IMR-90 (cell line): ENCODE measurements at regions not wholly inside any gene's neighbourhood (a gene's known extent, or its start where the extent isn't known, plus 50 kb on each side); places are given as distances from the start of the nearest gene placed in this dataset.

ENCODE experiments used
- ATAC-seq: fragments of 200-7000 bp; cut with Tn5 transposase; 2 replicates; pipeline ENCODE4 v1.9.1; 2020; ENCODE audit warnings: low read depth, mild to moderate bottlenecking, moderate library complexity
- BruUV-seq: library from RNA; stranded (reverse); fragments of 400-500 nt; replicated peaks from 2 replicates; lab custom pipeline; 2021; lab: Mats Ljungman, UMichigan
- CTCF ChIA-PET: fragments of 300-600 bp; formaldehyde crosslinking; extraction: SDS; loops from one replicate; lab custom pipeline; 2021; ENCODE audit warnings: antibody characterized with exemption; lab: Yijun Ruan, JAX
- POLR2A ChIA-PET: fragments of 300-600 bp; sonication (Branson Sonifier 250); formaldehyde crosslinking; loops from one replicate; lab custom pipeline; 2022; ENCODE audit warnings: antibody characterized with exemption; ENCODE audit not compliant: unreplicated experiment; lab: Charles Lee
- DNase-seq: peaks from one replicate; pipeline ENCODE4 v3.0.0; 2013
- H2AFZ ChIP-seq: replicated peaks from 2 replicates; pipeline ENCODE3; 2013; ENCODE audit warnings: low read length, mild to moderate bottlenecking; ENCODE audit not compliant: poor library complexity
- H2AK5ac ChIP-seq: 2 replicates; pipeline ENCODE4 v1.6.1; 2013; ENCODE audit warnings: low read depth, low read length, inconsistent platforms
- H2AK9ac ChIP-seq: replicated peaks from 2 replicates; pipeline ENCODE3; 2013; ENCODE audit warnings: mild to moderate bottlenecking, low read depth, low read length, moderate library complexity; ENCODE audit not compliant: poor library complexity
- H2BK120ac ChIP-seq: 2 replicates; pipeline ENCODE4 v1.6.1; 2013; ENCODE audit warnings: low read depth, low read length, inconsistent platforms
- H2BK15ac ChIP-seq: 3 replicates; pipeline ENCODE4 v1.6.1; 2013; ENCODE audit warnings: low read depth, low read length, inconsistent platforms
- H2BK20ac ChIP-seq: 2 replicates; pipeline ENCODE4 v1.6.1; 2013; ENCODE audit warnings: low read depth, mild to moderate bottlenecking, inconsistent platforms, low read length, moderate library complexity
- H2BK5ac ChIP-seq: 2 replicates; pipeline ENCODE4 v1.6.1; 2013; ENCODE audit warnings: mild to moderate bottlenecking, low read depth, low read length, inconsistent platforms; ENCODE audit not compliant: poor library complexity, severe bottlenecking
- H3K14ac ChIP-seq: replicated peaks from 2 replicates; pipeline ENCODE4 v1.6.1; 2013; ENCODE audit warnings: low read depth, low read length, inconsistent platforms
- H3K18ac ChIP-seq: 2 replicates; pipeline ENCODE4 v1.6.1; 2013; ENCODE audit warnings: low read depth, low read length, control low read depth
- H3K23ac ChIP-seq: 2 replicates; pipeline ENCODE4 v1.6.1; 2013; ENCODE audit warnings: low read depth, low read length, inconsistent platforms
- H3K27ac ChIP-seq: 2 replicates; pipeline ENCODE4 v1.5.1; 2013; ENCODE audit warnings: mild to moderate bottlenecking, control low read depth, low read length; ENCODE audit not compliant: insufficient read depth
- H3K27me3 ChIP-seq: 2 replicates; pipeline ENCODE4 v1.6.1; 2013; ENCODE audit warnings: low read length; ENCODE audit not compliant: control insufficient read depth, insufficient read depth
- H3K36me3 ChIP-seq: 2 replicates; pipeline ENCODE4 v1.6.1; 2013; ENCODE audit warnings: low read length, mixed read lengths; ENCODE audit not compliant: control insufficient read depth, insufficient read depth
- H3K4ac ChIP-seq: 2 replicates; pipeline ENCODE4 v1.6.1; 2013; ENCODE audit warnings: low read depth, low read length, inconsistent platforms
- H3K4me1 ChIP-seq: 2 replicates; pipeline ENCODE4 v1.6.1; 2013; ENCODE audit warnings: low read length, mixed read lengths; ENCODE audit not compliant: control insufficient read depth, insufficient read depth
- H3K4me2 ChIP-seq: 2 replicates; pipeline ENCODE4 v1.6.1; 2013; ENCODE audit warnings: low read depth, mild to moderate bottlenecking, control low read depth, low read length, moderate library complexity
- H3K4me3 ChIP-seq: 2 replicates; pipeline ENCODE4 v1.5.1; 2013; ENCODE audit warnings: low read depth, mild to moderate bottlenecking, control low read depth, low read length, moderate library complexity; ENCODE audit not compliant: insufficient read depth
- H3K56ac ChIP-seq: 2 replicates; pipeline ENCODE4 v1.6.1; 2013; ENCODE audit warnings: low read length, inconsistent platforms; ENCODE audit not compliant: insufficient read depth; ENCODE audit errors: extremely low read depth
- H3K79me1 ChIP-seq, 2 experiments: 2 replicates each; pipeline ENCODE4 v1.6.1; 2013; ENCODE audit warnings: low read length in 2 of 2, inconsistent platforms in 1 of 2, low read depth in 1 of 2
- H3K9ac ChIP-seq: 2 replicates; pipeline ENCODE4 v1.6.1; 2013; ENCODE audit warnings: low read depth, low read length, control low read depth
- H3K9me1 ChIP-seq: 2 replicates; pipeline ENCODE4 v1.6.1; 2013; ENCODE audit warnings: low read length, inconsistent platforms; ENCODE audit not compliant: insufficient read depth
- H3K9me3 ChIP-seq: 2 replicates; pipeline ENCODE4 v1.6.1; 2013; ENCODE audit warnings: low read length; ENCODE audit not compliant: control insufficient read depth, insufficient read depth
- H4K20me1 ChIP-seq: 2 replicates; pipeline ENCODE4 v1.6.1; 2013; ENCODE audit warnings: low read length, inconsistent platforms; ENCODE audit not compliant: insufficient read depth
- H4K5ac ChIP-seq: 2 replicates; pipeline ENCODE4 v1.6.1; 2013; ENCODE audit warnings: mild to moderate bottlenecking, low read depth, low read length, control low read depth
- H4K8ac ChIP-seq, 2 experiments: 2 replicates each; pipeline ENCODE4 v1.6.1; 2013; ENCODE audit warnings: low read depth in 2 of 2, low read length in 2 of 2, control low read depth in 1 of 2, inconsistent platforms in 1 of 2
- H4K91ac ChIP-seq: 2 replicates; pipeline ENCODE4 v1.6.1; 2013; ENCODE audit warnings: low read depth, low read length, inconsistent platforms; ENCODE audit not compliant: insufficient read depth
- CHD1 ChIP-seq: IDR thresholded peaks from 2 replicates; pipeline ENCODE4 v1.6.1; 2012; ENCODE audit warnings: low read depth, low read length, improper control_type of control experiment
- MAZ ChIP-seq: IDR thresholded peaks from 2 replicates; pipeline ENCODE4 v1.6.1; 2012; ENCODE audit warnings: low read depth, mild to moderate bottlenecking, low read length, improper control_type of control experiment, moderate library complexity, borderline replicate concordance
- RAD21 ChIP-seq: IDR thresholded peaks from 2 replicates; pipeline ENCODE4 v1.6.1; 2012; ENCODE audit warnings: low read length, improper control_type of control experiment
- WGBS, 2 experiments: methylation state at CpG; one replicate each; pipeline versions ENCODE4 v1.1.5 to v1.1.7; 2013; ENCODE audit warnings: missing lambda C conversion rate in 2 of 2; ENCODE audit not compliant: insufficient read length in 1 of 2; ENCODE audit errors: extremely low coverage in 2 of 2; 5-methylcytosine and 5-hydroxymethylcytosine counted together
- dilution Hi-C: fragments of 300-500 bp; cut with HindIII; formaldehyde crosslinking; loops from one replicate; pipeline ENCODE4 v1.14.3; 2018; ENCODE audit warnings: low sequenced_read_pairs; ENCODE audit not compliant: unreplicated experiment
- in situ Hi-C: fragments of 300-500 bp; cut with MboI; formaldehyde crosslinking; loops from 3 replicates; pipeline ENCODE4 v1.14.3; 2019; ENCODE audit warnings: low sequenced_read_pairs, inconsistent platforms, mixed read lengths
- intact Hi-C: fragments of 100-400 bp; cut with micrococcal nuclease; formaldehyde crosslinking; loops from 2 replicates; pipeline ENCODE4 v1.10.0; 2022

DNA sequence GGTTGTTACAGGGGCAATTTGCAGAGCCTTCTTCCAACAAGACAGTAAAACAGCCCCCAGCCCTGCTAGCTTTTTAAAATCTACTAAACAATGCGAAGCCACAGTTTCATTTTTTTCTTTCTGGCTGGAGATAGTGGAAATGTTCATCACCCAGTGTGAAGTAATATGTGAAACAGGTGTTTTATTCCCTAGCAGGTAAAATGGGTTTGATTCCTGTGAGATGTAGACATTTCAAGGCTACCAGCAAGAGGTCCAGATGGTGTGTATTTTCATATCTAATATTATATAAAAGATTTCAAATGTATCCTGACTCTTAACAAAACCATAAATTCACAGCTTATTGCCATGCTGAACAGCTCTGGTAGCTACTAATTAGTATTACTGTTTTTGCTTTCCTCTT lies 160.3 kb downstream of the SATB1 start:
- no peak overlapping the region for H3K14ac ChIP-seq
- H3K56ac ChIP-seq: no peak overlapping the region
- ChIA-PET CTCF (no interaction called here), POLR2A (no interaction called here)
- WGBS, 2 experiments: no CpG with 5 or more reads among the region's 1 CpG
- H3K23ac ChIP-seq: no peak overlapping the region
- no peak overlapping the region for H4K91ac ChIP-seq
- H3K18ac ChIP-seq: no peak overlapping the region
- no peak for DNase-seq
- dilution Hi-C loops (no loop called here), intact Hi-C loops (no loop called here), in situ Hi-C loops (no loop called here)
- H3K36me3 ChIP-seq: no peaks in the 10 kb centered on the region
- no peaks in the 10 kb centered on the region for H3K9me3 ChIP-seq
- no peak overlapping the region for H2AFZ ChIP-seq
- H3K9ac ChIP-seq: no peak overlapping the region
- ATAC-seq: no peak
- H2BK15ac ChIP-seq: no peak overlapping the region
- H3K4me3 ChIP-seq: no peak overlapping the region
- no peaks in the 10 kb centered on the region for H4K20me1 ChIP-seq
- no peak overlapping the region for H2BK120ac ChIP-seq
- H4K8ac ChIP-seq: no peak overlapping the region
- H3K27ac ChIP-seq: no peak overlapping the region
- H3K4me1 ChIP-seq: no peaks in the 10 kb centered on the region
- no peak overlapping the region for H2AK9ac ChIP-seq
- H3K4me2 ChIP-seq: no peak overlapping the region
- H3K27me3 ChIP-seq: no peaks in the 10 kb centered on the region
- no peak overlapping the region for H2AK5ac ChIP-seq
- TF ChIP-seq CHD1: no peak
- TF ChIP-seq RAD21: no peak
- TF ChIP-seq MAZ: no peak
- H4K5ac ChIP-seq: no peak overlapping the region
- H2BK5ac ChIP-seq: no peak overlapping the region
- BruUV-seq: no TSS peak
- H3K9me1 ChIP-seq: no peaks in the 10 kb centered on the region
- no peak overlapping the region for H2BK20ac ChIP-seq
- no peak overlapping the region for H3K4ac ChIP-seq
- no peaks in the 10 kb centered on the region for H3K79me1 ChIP-seq
